DOHH2 (cell line): ENCODE measurements at regions not wholly inside any gene's neighbourhood (a gene's known extent, or its start where the extent isn't known, plus 50 kb on each side); places are given as distances from the start of the nearest gene placed in this dataset.

ENCODE experiments used
- EZH2phosphoT487 ChIP-seq: fragments of 200-600 bp; sonication (generic); IDR thresholded peaks from 2 replicates; pipeline ENCODE4 v1.6.1; 2017; ENCODE audit warnings: borderline replicate concordance, mild to moderate bottlenecking, antibody characterized with exemption, low read length, moderate library complexity, mixed read lengths
- TF ChIP-seq, protein P1 (sequence below): fragments of 200-600 bp; sonication (generic); IDR thresholded peaks from one replicate; pipeline ENCODE4 v1.5.1; 2014; ENCODE audit warnings: antibody characterized with exemption, mild to moderate bottlenecking, low read depth, low read length; ENCODE audit not compliant: poor library complexity, severe bottlenecking

DNA sequence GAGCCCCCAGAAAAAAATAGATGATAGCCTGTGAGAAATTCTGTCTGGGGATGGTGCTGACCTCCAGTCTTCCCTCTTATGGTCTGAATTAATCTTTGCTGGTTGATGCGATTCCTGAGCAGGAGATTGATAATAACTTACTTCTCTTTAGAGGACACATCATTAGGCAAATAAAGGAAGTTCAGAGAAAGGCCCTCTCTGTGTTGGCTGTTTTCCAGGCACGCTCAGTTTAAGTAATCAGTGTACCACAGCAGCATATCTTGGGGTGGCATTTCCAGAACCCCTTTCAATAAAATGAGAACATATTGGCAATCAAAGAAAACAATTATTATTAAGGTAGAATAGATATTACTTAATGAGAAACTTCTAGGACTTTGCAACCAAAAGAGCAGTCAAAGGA, 1129.3 kb upstream of the RAG2 start:
- TF ChIP-seq, protein P1, sequence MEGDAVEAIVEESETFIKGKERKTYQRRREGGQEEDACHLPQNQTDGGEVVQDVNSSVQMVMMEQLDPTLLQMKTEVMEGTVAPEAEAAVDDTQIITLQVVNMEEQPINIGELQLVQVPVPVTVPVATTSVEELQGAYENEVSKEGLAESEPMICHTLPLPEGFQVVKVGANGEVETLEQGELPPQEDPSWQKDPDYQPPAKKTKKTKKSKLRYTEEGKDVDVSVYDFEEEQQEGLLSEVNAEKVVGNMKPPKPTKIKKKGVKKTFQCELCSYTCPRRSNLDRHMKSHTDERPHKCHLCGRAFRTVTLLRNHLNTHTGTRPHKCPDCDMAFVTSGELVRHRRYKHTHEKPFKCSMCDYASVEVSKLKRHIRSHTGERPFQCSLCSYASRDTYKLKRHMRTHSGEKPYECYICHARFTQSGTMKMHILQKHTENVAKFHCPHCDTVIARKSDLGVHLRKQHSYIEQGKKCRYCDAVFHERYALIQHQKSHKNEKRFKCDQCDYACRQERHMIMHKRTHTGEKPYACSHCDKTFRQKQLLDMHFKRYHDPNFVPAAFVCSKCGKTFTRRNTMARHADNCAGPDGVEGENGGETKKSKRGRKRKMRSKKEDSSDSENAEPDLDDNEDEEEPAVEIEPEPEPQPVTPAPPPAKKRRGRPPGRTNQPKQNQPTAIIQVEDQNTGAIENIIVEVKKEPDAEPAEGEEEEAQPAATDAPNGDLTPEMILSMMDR: no peak
- TF ChIP-seq EZH2phosphoT487: no peak
